Hepatocyte (in vitro differentiated cells): ENCODE measurements at regions not wholly inside any gene's neighbourhood (a gene's known extent, or its start where the extent isn't known, plus 50 kb on each side); places are given as distances from the start of the nearest gene placed in this dataset.

Experiments used
- CTCF ChIP-seq: fragments of 200-600 bp; sonication (generic); IDR thresholded peaks from 2 replicates; pipeline ENCODE4 v1.5.1; 2016; ENCODE audit warnings: antibody characterized with exemption, mild to moderate bottlenecking; ENCODE audit not compliant: poor library complexity
- EZH2 ChIP-seq: fragments of 200-600 bp; sonication (generic); IDR thresholded peaks from 2 replicates; pipeline ENCODE4 v1.6.1; 2016; ENCODE audit warnings: antibody characterized with exemption, mild to moderate bottlenecking, borderline replicate concordance

DNA sequence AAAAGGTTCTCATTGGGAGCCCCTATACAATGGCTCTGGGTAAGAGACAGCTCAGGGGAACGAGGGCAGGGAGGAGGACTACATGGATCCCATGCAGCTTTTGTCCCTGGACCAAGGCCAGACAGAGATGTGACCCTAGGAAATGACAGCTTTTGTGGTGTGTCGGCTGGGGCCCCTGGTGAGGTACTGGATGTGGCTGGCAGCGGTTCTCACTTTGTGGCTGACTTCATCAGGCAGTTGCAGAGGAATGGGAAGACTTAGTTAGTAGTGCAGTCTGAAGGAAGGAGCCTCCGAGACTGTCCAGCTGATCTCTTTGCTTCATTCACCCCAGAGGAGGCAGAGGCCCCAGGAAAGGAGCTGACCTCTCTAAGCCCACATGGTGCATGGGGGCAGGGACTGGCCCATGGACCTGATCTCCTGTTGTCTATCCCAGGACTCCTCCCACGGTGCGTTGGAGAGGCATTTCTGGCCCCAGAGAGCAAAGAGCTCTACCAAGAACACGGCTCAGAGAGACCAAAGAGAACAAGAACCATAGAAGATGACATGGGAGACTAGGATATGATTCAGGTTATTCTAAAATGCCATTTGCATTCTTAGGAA lies 202.9 kb downstream of the RPS24 start:
- TF ChIP-seq CTCF (no peak), EZH2 (no peak)
